ENCODE measurements at regions not wholly inside any gene's neighbourhood (a gene's known extent, or its start where the extent isn't known, plus 50 kb on each side); places are given as distances from the start of the nearest gene placed in this dataset.
A peak's percentile ranks its signal among the peaks of the same experiment; 100 is the strongest.

GRCh38 chr1:234977875-234978396, 150.7 kb downstream of the TOMM20 start:
- DNase-seq (ENCODE audit: extremely low spot score, insufficient read length, low read depth) (no peak), FAIRE-seq (no peak)

- DNase-seq (ENCODE audit: extremely low spot score, insufficient read length, low read depth) (no peak), FAIRE-seq (no peak)
Observed at GRCh38 chr1:234976861-234977680, 151.6 kb downstream of the TOMM20 start.

DNA sequence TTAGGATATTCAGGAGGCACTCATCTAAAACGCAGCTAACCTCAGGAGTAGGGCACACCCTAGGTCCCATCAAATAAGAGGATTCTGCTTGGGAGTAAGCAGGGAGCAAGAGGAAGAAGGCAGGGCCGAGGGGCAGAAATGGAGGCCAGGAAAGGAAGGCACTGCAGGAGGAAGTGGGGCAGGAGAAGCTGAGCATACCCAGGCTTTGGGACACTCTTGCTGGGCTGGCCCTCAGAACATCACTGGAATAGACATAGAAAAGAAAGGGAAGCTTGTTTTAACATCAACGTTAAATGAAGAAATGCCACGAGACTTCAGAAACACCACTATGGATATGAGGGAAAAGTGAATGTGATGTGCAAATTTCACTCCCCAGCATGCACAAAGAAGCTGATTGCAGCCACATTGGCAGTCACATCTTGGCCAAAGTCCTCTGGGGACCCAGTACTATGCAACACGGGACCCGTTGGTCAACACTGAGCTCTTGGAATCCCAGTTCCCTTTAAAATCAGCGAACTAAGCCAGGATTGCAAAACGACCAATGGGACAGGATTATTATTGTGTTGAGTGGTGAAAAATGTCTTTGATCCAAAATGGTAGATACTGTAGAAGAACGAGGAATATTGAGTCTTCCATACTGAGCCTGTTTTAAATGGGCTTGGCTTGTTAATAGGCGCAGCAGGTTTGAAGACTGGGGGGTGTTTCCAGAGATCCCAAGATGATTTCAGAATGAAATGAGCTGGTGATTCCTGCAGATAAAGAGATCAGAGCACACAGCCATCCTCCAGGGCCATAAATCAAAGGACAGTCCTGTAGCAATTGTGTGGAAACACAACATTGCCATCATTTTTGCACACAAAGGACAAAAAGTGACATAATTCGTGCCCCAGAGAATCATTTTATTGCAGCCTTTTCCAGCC, 152.4 kb downstream of the TOMM20 start:
- DNase-seq (ENCODE audit: extremely low spot score, insufficient read length, low read depth) (no peak), FAIRE-seq (no peak)

- DNase-seq (ENCODE audit: extremely low spot score, insufficient read length, low read depth) = no peak
- FAIRE-seq = no peak
Observed at GRCh38 chr1:234975122-234975940, 153.3 kb downstream of the TOMM20 start.

- no peak for DNase-seq (ENCODE audit: extremely low spot score, insufficient read length, low read depth)
Observed at GRCh38 chr1:234973426-234974250, 155.0 kb downstream of the TOMM20 start.

GRCh38 chr1:234972411-234973191, 156.0 kb downstream of the TOMM20 start:
- DNase-seq (ENCODE audit: extremely low spot score, insufficient read length, low read depth) (no peak), FAIRE-seq (no peak)

More at GRCh38 chr1:234973426-234974250, 155.0 kb downstream of the TOMM20 start:
- FAIRE-seq = no peak

DNA sequence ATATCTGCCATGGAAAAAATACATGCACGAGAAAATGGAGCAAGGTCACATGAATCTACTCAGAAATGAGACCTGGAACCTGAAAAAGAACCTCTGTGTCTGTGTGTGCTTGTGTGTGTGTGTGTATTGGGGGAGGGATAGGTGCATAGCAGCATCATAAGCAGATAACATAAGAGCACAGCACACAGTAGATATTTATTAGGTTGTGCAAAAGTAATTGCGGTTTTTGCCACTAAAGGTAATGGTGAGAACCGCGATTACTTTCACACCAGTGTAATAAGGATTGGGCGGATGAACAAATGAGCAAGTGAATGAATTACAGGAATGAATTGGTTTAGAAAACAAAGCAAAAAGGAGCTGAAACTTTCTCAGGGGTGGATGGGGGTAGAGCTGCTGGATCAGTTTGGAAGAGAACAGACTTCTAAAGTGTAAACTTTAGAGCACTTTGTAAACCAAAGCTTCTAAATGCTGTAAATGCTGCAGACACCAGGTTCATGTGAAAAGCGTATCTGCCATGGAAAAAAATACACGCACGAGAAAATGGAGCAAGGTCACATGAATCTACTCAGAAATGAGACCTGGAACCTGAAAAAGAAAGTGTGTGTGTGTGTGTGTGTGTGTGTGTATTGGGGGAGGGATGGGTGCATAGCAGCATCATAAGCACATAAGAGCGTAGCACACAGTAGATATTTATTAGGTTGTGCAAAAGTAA, 156.9 kb downstream of the TOMM20 start:
- DNase-seq (ENCODE audit: extremely low spot score, insufficient read length, low read depth) = no peak
- FAIRE-seq = peak; percentile 49

GRCh38 chr1:234970731-234971476, 157.7 kb downstream of the TOMM20 start:
- no peak for DNase-seq (ENCODE audit: extremely low spot score, insufficient read length, low read depth)
- FAIRE-seq = no peak

GRCh38 chr1:234970401-234970730, 158.3 kb downstream of the TOMM20 start:
- FAIRE-seq = no peak
- no peak for DNase-seq (ENCODE audit: extremely low spot score, insufficient read length, low read depth)

GRCh38 chr1:234969581-234970400, 158.8 kb downstream of the TOMM20 start:
- FAIRE-seq (no peak), DNase-seq (ENCODE audit: extremely low spot score, insufficient read length, low read depth) (no peak)

DNA sequence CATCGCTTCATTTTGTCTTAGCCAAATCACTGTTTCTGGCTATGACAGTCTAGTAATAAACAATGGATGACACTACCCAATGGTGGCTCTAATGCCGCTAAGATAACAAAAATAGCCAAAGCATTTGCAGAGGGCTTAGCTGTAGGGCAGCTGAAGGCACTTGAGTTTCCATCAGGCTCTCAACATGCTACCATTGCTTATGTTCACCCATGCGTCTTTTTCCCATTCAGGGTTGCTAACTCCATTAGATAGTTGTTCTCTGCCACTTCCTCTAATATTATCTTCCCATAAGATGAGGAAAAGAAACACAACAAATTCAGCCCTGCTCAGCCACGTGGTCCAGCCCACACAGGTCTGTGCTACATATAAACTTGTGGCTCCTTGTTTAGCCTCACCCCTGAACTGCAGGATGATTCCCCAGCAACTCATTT, 159.6 kb downstream of the TOMM20 start:
- FAIRE-seq = no peak
- DNase-seq (ENCODE audit: extremely low spot score, insufficient read length, low read depth) = no peak

DNA sequence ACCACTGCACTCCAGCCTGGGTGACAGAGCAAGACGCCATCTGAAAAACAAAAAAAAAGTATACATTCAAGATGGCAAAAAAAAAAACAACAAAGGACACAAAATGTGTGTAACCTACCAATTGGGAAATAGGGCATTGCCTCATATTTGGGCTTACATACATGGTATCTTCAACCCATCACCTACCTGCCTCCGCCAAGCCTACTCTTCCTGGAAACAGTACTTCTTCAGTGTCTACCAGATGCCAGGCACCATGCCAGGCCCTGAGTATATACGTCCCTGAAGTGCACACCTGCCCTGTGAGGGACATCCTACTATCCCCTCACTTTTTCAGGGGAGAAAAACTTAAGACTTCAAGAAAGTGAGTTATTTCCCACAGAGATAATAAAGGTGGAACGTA, 160.2 kb downstream of the TOMM20 start:
- FAIRE-seq (no peak), DNase-seq (ENCODE audit: extremely low spot score, insufficient read length, low read depth) (no peak)

- FAIRE-seq (no peak), DNase-seq (ENCODE audit: extremely low spot score, insufficient read length, low read depth) (no peak)
Observed at GRCh38 chr1:234967121-234967520, 161.5 kb downstream of the TOMM20 start.

GRCh38 chr1:234965111-234965510, 163.5 kb downstream of the TOMM20 start:
- DNase-seq (ENCODE audit: extremely low spot score, insufficient read length, low read depth) (no peak), FAIRE-seq (no peak)

DNA sequence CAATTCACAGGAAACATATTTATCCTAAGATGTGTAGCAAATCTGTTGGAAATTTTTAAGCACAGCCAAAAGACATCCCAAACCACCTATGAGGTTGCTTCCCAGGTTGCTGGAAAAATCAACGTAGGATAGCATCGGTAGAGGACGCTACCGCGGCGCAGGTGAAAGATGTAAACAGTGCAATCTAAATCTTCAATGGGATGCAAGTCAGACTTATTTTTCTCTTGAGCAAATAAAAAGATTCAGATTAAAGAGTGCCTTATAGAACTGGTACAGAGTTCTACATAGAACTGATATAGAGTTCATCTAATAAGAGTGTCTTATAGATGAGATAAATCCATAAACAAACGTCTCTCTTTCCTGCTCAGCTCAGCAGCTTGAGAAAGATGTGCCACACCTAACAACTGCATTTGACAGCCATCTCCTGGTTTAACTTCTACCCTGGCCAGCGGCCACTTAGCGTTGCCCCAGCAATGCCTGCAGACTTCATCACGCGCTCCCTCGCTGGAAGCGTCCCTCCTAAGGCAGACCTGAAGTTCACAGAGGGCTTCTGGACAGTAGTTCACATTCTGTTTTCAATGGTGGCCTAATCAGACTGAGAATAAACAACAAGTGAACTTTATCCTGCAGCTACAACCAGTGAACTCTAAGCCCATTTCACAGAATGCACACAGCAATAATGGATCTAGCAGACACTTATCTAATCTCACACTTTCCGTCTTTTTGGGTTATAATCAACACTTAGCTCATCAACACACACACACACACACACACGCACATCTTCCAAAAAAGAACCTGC, 164.5 kb downstream of the TOMM20 start:
- FAIRE-seq = no peak

More for the DNA sequence above, 164.5 kb downstream of the TOMM20 start:
- DNase-seq (ENCODE audit: extremely low spot score, insufficient read length, low read depth) = no peak

Data from GM18507 (cell line).